HepG2 (cell line): ENCODE measurements at regions not wholly inside any gene's neighbourhood (a gene's known extent, or its start where the extent isn't known, plus 50 kb on each side); places are given as distances from the start of the nearest gene placed in this dataset.

Source experiments
- BRF2 ChIP-seq: sonication (generic); formaldehyde crosslinking; IDR thresholded peaks from 2 replicates; pipeline ENCODE4 v1.8.1; 2022; ENCODE audit warnings: mild to moderate bottlenecking, missing genetic modification reagents
- FOXK1 ChIP-seq: sonication (generic); formaldehyde crosslinking; IDR thresholded peaks from 2 replicates; pipeline ENCODE4 v1.4.0; 2020; ENCODE audit warnings: low read depth, missing genetic modification reagents, borderline replicate concordance
- LCORL ChIP-seq, 2 experiments: fragments of 450-650 bp in 1 of 2; sonication (generic) in 1 of 2; formaldehyde crosslinking in 1 of 2; IDR thresholded peaks; 2 replicates each; pipeline versions ENCODE4 v1.5.0 to v1.6.1; 2017 to 2020; ENCODE audit warnings: antibody characterized with exemption in 1 of 2, missing genetic modification reagents in 1 of 2
- MIER3 ChIP-seq: IDR thresholded peaks from 2 replicates; pipeline ENCODE4 v1.6.1; 2016; ENCODE audit warnings: missing compliant biosample characterization, borderline replicate concordance
- MTA3 ChIP-seq: sonication (generic); formaldehyde crosslinking; IDR thresholded peaks from 2 replicates; pipeline ENCODE4 v1.4.0; 2020; ENCODE audit warnings: missing genetic modification reagents
- NFATC3 ChIP-seq: sonication (generic); formaldehyde crosslinking; IDR thresholded peaks from 2 replicates; pipeline ENCODE4 v1.5.1; 2020; ENCODE audit warnings: mild to moderate bottlenecking, missing genetic modification reagents
- PLRG1 ChIP-seq: fragments of 450-650 bp; conservative IDR thresholded peaks from 2 replicates; pipeline ENCODE4 v1.6.1; 2016
- RELA ChIP-seq: sonication (generic); formaldehyde crosslinking; IDR thresholded peaks from 2 replicates; pipeline ENCODE4 v1.4.0; 2020; ENCODE audit warnings: missing genetic modification reagents
- UBTF ChIP-seq: sonication (generic); formaldehyde crosslinking; IDR thresholded peaks from 2 replicates; pipeline ENCODE4 v1.4.0; 2020; ENCODE audit warnings: mild to moderate bottlenecking, missing genetic modification reagents
- ZHX2 ChIP-seq, 2 experiments: sonication (generic) in 1 of 2; formaldehyde crosslinking in 1 of 2; IDR thresholded peaks; 2 replicates each; pipeline versions ENCODE4 v1.6.1 to v1.9.0; 2014 to 2022; ENCODE audit warnings: antibody characterized with exemption in 1 of 2, borderline replicate concordance in 1 of 2, inconsistent platforms in 1 of 2, low read depth in 1 of 2, missing genetic modification reagents in 1 of 2
- ZNF558 ChIP-seq: sonication (generic); formaldehyde crosslinking; IDR thresholded peaks from 2 replicates; pipeline ENCODE4 v1.9.0; 2022; ENCODE audit warnings: mild to moderate bottlenecking, missing genetic modification reagents, borderline replicate concordance
- ZNF609 ChIP-seq: sonication (generic); formaldehyde crosslinking; IDR thresholded peaks from 2 replicates; pipeline ENCODE4 v1.4.0; 2020; ENCODE audit warnings: mild to moderate bottlenecking, missing genetic modification reagents, borderline replicate concordance
- ZNF713 ChIP-seq: sonication (generic); formaldehyde crosslinking; IDR thresholded peaks from 2 replicates; pipeline ENCODE4 v1.4.0; 2020; ENCODE audit warnings: mild to moderate bottlenecking, missing genetic modification reagents

GRCh38 chr12:115088995-115089841, 405.2 kb upstream of the TBX3 start (continued):
- no peak for TF ChIP-seq ZHX2 (IDR thresholded peaks at IDR 0.05; ENCODE audit: low read depth)
- TF ChIP-seq ZHX2 (CRISPR knock-in tag; IDR thresholded peaks at IDR 0.05; ENCODE audit: borderline replicate concordance): no peak
- TF ChIP-seq UBTF (CRISPR knock-in tag): no peak
- TF ChIP-seq ZNF558 (CRISPR knock-in tag): 0 out of 2 replicates have a peak, but pooled peaks have one; percentile 27
- peak; percentile 56; the same call in 1 of the 2 replicates for TF ChIP-seq LCORL (IDR thresholded peaks at IDR 0.05)
- TF ChIP-seq LCORL (CRISPR knock-in tag; IDR thresholded peaks at IDR 0.05): peak; percentile 99
- TF ChIP-seq FOXK1 (CRISPR knock-in tag): peak; percentile 92
- TF ChIP-seq ZNF713 (CRISPR knock-in tag): no peak
- TF ChIP-seq BRF2 (CRISPR knock-in tag): 0 out of 2 replicates have a peak, but pooled peaks have one; percentile 54
- no peak for TF ChIP-seq MTA3 (CRISPR knock-in tag)
- peak; percentile 75; the same call in 1 of the 2 replicates for TF ChIP-seq MIER3 (CRISPR knock-in tag)
- no peak for TF ChIP-seq NFATC3 (CRISPR knock-in tag)
- TF ChIP-seq PLRG1: no peak
- peak; percentile 99 for TF ChIP-seq ZNF609 (CRISPR knock-in tag)
- TF ChIP-seq RELA (CRISPR knock-in tag): no peak
